HFF-Myc (cell line): ENCODE measurements at regions not wholly inside any gene's neighbourhood (a gene's known extent, or its start where the extent isn't known, plus 50 kb on each side); places are given as distances from the start of the nearest gene placed in this dataset.
"Not testable (repeated sequence)": the region's sequence is repeated elsewhere in the genome, so short reads cannot be mapped to it uniquely, and the experiment has no call there.

Source experiments
- DNase-seq: peaks from one replicate; pipeline ENCODE4 v3.0.0-alpha.2; 2011; ENCODE audit warnings: low read depth; ENCODE audit errors: extremely low read depth
- H3K4me3 ChIP-seq: replicated peaks from 2 replicates; pipeline ENCODE4 v1.5.1; 2011; ENCODE audit warnings: low read depth, mild to moderate bottlenecking, control low read depth, low read length
- CTCF ChIP-seq: IDR thresholded peaks from 2 replicates; pipeline ENCODE4 v1.5.1; 2012; ENCODE audit warnings: mild to moderate bottlenecking, low read depth, low read length, control low read depth; ENCODE audit errors: missing control alignments

- not testable (repeated sequence) for DNase-seq, H3K4me3 ChIP-seq
These were observed 99.2 kb downstream of the ZNF100 start for GRCh38 chr19:21668072-21668773.

DNA sequence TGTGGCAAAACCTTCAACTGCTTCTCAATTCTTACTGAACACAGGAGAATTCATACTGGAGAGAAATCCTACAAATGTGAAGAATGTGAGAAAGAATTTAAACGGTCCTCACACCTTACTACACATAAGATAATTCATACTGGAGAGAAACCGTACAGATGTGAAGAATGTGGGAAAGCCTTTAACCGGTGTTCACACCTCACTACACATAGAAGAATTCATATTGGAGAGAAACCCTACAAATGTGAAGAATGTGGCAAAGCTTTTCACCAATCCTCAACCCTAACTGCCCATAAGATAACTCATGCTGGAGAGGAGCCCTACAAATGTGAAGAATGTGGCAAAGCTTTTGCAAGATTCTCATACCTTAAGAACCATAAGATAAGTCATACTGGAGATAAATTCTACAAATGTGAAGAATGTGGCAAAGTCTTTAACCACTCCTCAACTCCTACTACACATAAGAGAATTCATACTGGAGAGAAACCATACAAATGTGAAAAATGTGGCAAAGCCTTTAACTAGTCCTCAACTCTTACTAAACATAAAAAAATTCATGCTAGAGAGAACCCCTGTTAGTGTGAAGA, 111.7 kb downstream of the ZNF100 start:
- no peak for DNase-seq
- TF ChIP-seq CTCF: no peak
- no peak overlapping the region for H3K4me3 ChIP-seq

DNA sequence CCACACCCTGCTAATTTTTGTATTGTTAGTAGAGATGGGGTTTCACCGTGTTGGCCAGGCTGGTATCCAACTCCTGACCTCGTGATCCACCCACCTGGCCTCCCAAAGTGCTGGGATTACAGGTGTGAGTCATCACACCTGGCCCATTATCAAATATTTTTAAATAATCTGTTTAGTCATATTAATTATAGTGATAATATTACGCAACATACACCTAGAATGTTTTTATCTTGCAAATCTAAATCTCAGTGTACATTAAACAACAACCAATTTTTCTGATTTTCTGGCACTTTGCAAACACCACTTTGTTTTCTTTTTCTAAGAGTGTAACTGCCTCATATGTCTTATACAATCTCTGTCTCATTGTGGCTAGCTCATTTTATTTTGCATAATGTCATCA, 115.9 kb downstream of the ZNF100 start:
- H3K4me3 ChIP-seq, DNase-seq: not testable (repeated sequence)

DNA sequence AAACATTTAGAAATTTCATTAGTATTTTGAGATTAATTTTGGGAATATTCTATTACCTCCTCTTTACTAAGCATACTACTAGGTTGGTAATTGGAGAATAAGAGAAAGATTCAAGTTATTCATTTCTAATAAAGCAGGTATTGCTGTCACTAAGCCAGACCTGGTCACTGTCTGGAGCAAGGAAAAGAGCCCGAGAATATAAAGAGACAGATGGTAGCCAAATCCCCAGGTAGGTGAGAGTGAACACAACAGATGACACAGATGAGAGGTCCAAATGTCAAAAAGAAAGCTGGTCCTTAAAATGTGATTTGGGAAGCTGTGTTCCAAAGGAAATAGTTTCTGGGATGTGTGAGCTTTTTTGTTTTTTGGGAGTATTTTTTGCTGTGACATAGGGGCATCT, 128.6 kb downstream of the ZNF100 start:
- no peak for TF ChIP-seq CTCF
- no peak for DNase-seq
- no peak overlapping the region for H3K4me3 ChIP-seq

- no peak overlapping the region for H3K4me3 ChIP-seq
- TF ChIP-seq CTCF: no peak
- DNase-seq: no peak
These were observed 121.7 kb downstream of the ZNF429 start for GRCh38 chr19:21626924-21627697.

DNA sequence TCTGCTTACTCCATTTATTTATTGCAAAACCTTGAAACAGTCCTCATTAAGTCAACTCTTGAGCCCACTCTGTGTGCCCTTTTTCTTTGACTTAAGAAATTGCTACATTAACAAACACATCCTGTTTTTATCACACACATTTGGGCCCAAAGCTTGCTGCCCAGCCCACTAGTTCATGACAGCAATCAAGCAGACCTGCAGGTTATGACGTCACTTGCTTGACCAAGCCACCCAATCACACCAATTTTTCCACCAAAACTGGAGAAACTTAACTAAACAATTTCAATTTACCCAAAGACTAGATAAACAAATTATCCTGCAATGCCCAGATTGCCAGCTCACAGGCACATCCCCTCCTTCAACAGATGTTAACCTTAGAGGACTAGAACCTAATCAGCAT, 120.7 kb downstream of the ZNF429 start:
- no peak for DNase-seq
- TF ChIP-seq CTCF: no peak
- H3K4me3 ChIP-seq: no peak overlapping the region

GRCh38 chr19:21622920-21623319, 117.5 kb downstream of the ZNF429 start:
- H3K4me3 ChIP-seq: no peak overlapping the region
- no peak for DNase-seq
- no peak for TF ChIP-seq CTCF
